Hepatocyte (in vitro differentiated cells): ENCODE measurements at regions not wholly inside any gene's neighbourhood (a gene's known extent, or its start where the extent isn't known, plus 50 kb on each side); places are given as distances from the start of the nearest gene placed in this dataset.

Experiments used
- DNase-seq: peaks from one replicate; pipeline ENCODE4 v3.0.0-alpha.2; 2016; ENCODE audit warnings: low spot score
- H2AFZ ChIP-seq: fragments of 200-600 bp; sonication (generic); 2 replicates; pipeline ENCODE4 v1.6.0; 2016; ENCODE audit warnings: antibody characterized with exemption, mild to moderate bottlenecking
- H3K27ac ChIP-seq: fragments of 200-600 bp; sonication (generic); 2 replicates; pipeline ENCODE4 v1.5.1; 2016; ENCODE audit warnings: mild to moderate bottlenecking
- H3K27me3 ChIP-seq: fragments of 200-600 bp; sonication (generic); 2 replicates; pipeline ENCODE4 v1.6.1; 2016
- H3K36me3 ChIP-seq: fragments of 200-600 bp; sonication (generic); replicated peaks from 2 replicates; pipeline ENCODE4 v1.5.1; 2016; ENCODE audit warnings: low read depth; ENCODE audit not compliant: insufficient read depth
- H3K4me1 ChIP-seq: fragments of 200-600 bp; sonication (generic); 2 replicates; pipeline ENCODE4 v1.5.1; 2016; ENCODE audit warnings: mild to moderate bottlenecking, moderate library complexity; ENCODE audit not compliant: insufficient read depth
- H3K4me2 ChIP-seq: fragments of 200-600 bp; sonication (generic); 2 replicates; pipeline ENCODE4 v1.6.0; 2016
- H3K4me3 ChIP-seq: fragments of 200-600 bp; sonication (generic); 2 replicates; pipeline ENCODE4 v1.5.1; 2016; ENCODE audit warnings: mild to moderate bottlenecking
- H3K79me2 ChIP-seq: fragments of 200-600 bp; sonication (generic); 2 replicates; pipeline ENCODE4 v1.6.0; 2017; ENCODE audit warnings: mild to moderate bottlenecking
- H3K9me2 ChIP-seq: fragments of 200-600 bp; sonication (generic); replicated peaks from 2 replicates; pipeline ENCODE4 v1.6.0; 2017; ENCODE audit warnings: mild to moderate bottlenecking; ENCODE audit not compliant: insufficient read depth
- H3K9me3 ChIP-seq: fragments of 200-600 bp; sonication (generic); 2 replicates; pipeline ENCODE4 v1.5.1; 2016; ENCODE audit warnings: low read depth, mild to moderate bottlenecking
- H4K20me1 ChIP-seq: fragments of 200-600 bp; sonication (generic); 2 replicates; pipeline ENCODE4 v1.6.0; 2016; ENCODE audit warnings: mild to moderate bottlenecking; ENCODE audit not compliant: insufficient read depth, poor library complexity, severe bottlenecking
- EZH2 ChIP-seq: fragments of 200-600 bp; sonication (generic); IDR thresholded peaks from 2 replicates; pipeline ENCODE4 v1.6.1; 2016; ENCODE audit warnings: antibody characterized with exemption, mild to moderate bottlenecking, borderline replicate concordance
- EZH2phosphoT487 ChIP-seq: fragments of 200-600 bp; sonication (generic); IDR thresholded peaks from one replicate; pipeline ENCODE4 v1.6.1; 2018; ENCODE audit warnings: antibody characterized with exemption, mild to moderate bottlenecking, low read depth, moderate library complexity; ENCODE audit not compliant: unreplicated experiment, severe bottlenecking
- WGBS: methylation state at CpG from one replicate; pipeline ENCODE4 v1.1.6; 2016; ENCODE audit warnings: low lambda C conversion rate; ENCODE audit errors: missing lambda C conversion rate; 5-methylcytosine and 5-hydroxymethylcytosine counted together
- TF ChIP-seq, protein P1 (sequence below): fragments of 200-600 bp; sonication (generic); IDR thresholded peaks from 2 replicates; pipeline ENCODE4 v1.5.1; 2016; ENCODE audit warnings: antibody characterized with exemption, mild to moderate bottlenecking; ENCODE audit not compliant: poor library complexity

DNA sequence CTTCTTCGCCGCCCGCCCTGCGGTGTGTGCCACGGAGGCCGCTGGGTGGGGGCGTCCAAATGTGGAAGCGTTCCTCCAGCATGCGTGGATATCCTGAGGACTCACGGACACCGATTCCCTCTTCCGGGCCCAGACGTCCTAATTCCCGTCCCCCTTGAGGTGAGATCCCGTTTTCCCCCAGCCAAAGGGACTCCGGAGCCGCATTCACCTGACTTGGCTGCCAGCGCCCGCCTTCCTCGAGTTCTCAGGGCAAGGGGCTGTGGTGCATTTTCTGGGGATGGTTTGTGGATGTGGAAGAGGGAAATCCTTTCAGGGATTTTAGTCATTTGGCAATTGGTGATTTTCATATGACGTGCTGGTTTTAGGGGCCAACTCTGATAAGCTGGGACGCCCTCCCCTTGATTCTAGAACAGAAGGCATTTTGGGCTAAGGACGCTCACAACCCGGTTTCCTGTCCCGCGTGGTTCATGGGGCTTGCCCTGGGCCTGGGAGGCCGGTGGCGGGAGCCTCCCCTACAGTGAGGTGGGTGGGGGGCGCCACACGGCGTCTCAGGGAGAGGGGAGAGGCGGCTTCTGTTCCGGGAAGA lies 165.4 kb downstream of the ACTR3B start:
- H3K4me3 ChIP-seq, result peak overlapping the region; percentile 57
- DNase-seq, result no peak
- no peak for TF ChIP-seq EZH2phosphoT487
- TF ChIP-seq, protein P1, sequence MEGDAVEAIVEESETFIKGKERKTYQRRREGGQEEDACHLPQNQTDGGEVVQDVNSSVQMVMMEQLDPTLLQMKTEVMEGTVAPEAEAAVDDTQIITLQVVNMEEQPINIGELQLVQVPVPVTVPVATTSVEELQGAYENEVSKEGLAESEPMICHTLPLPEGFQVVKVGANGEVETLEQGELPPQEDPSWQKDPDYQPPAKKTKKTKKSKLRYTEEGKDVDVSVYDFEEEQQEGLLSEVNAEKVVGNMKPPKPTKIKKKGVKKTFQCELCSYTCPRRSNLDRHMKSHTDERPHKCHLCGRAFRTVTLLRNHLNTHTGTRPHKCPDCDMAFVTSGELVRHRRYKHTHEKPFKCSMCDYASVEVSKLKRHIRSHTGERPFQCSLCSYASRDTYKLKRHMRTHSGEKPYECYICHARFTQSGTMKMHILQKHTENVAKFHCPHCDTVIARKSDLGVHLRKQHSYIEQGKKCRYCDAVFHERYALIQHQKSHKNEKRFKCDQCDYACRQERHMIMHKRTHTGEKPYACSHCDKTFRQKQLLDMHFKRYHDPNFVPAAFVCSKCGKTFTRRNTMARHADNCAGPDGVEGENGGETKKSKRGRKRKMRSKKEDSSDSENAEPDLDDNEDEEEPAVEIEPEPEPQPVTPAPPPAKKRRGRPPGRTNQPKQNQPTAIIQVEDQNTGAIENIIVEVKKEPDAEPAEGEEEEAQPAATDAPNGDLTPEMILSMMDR, result no peak
- TF ChIP-seq EZH2, result no peak
- peak overlapping the region; percentile 53 for H2AFZ ChIP-seq
- H3K9me2 ChIP-seq, result no peaks in the 10 kb centered on the region
- no peaks in the 10 kb centered on the region for H3K36me3 ChIP-seq
- no peak overlapping the region for H3K27ac ChIP-seq
- peaks cover 4% of the 10 kb centered on the region for H3K4me1 ChIP-seq
- H3K4me2 ChIP-seq, result peak overlapping the region; percentile 95
- no peaks in the 10 kb centered on the region for H3K9me3 ChIP-seq
- 28% methylated on average over 32 of the region's 33 CpGs for WGBS
- H4K20me1 ChIP-seq, result no peaks in the 10 kb centered on the region
- peaks cover 31% of the 10 kb centered on the region for H3K27me3 ChIP-seq
- no peaks in the 10 kb centered on the region for H3K79me2 ChIP-seq

DNA sequence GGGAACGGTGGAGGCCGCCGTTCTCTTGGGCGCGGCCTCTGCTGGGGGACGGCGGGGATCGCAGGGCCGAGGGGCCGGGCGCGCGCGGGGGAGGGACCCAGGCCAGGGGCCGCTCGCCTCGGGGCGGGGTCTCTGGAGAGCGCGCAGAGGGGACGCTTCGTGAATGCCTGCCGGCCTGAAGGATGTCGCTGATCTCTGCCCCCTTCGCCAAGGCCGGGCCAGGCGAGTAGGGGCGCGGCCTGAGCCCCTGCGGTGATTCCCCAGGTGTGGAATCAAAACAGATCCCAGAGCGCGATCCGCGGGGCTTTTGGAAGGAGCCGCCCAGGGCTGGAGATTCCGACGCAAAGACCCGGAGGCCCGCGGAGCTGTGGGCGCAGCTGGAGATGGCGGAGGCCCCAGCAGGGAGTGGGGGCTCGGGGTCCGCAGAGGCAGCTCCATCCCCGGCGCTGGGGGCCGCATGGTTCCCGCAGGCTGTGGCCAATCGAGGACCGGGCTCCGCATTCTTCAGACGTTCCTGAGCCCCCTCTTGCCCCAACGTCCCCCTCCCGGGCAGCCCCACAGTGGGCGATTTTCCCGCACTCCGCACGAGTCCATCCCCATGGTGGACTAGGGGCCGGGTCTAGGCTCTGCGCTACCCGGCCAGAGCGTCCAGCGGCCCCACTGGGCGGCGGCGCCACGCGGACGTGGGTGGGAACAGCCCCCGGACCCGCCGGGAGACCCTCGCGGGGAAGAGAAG lies 166.0 kb downstream of the ACTR3B start:
- H2AFZ ChIP-seq, result peak overlapping the region; percentile 53
- peak; percentile 51 for DNase-seq
- H3K36me3 ChIP-seq, result no peaks in the 10 kb centered on the region
- no peaks in the 10 kb centered on the region for H3K9me2 ChIP-seq
- TF ChIP-seq, protein P1, result peak; percentile 15
- TF ChIP-seq EZH2 (peak; percentile 75), EZH2phosphoT487 (no peak)
- H3K4me3 ChIP-seq, result peak overlapping the region; percentile 57
- 3% methylated on average over 47 of the region's 74 CpGs for WGBS
- no peaks in the 10 kb centered on the region for H3K9me3 ChIP-seq
- no peaks in the 10 kb centered on the region for H3K79me2 ChIP-seq
- no peaks in the 10 kb centered on the region for H4K20me1 ChIP-seq
- H3K4me1 ChIP-seq, result peaks cover 4% of the 10 kb centered on the region
- H3K27ac ChIP-seq, result no peak overlapping the region
- H3K27me3 ChIP-seq, result peaks cover 31% of the 10 kb centered on the region
- H3K4me2 ChIP-seq, result peak overlapping the region; percentile 95

GRCh38 chr7:152931633-152932032 lies 172.1 kb downstream of the ACTR3B start:
- Histone ChIP-seq H3K9me2 (no peaks in the 10 kb centered on the region), H3K79me2 (no peaks in the 10 kb centered on the region), H3K27ac (no peak overlapping the region), H3K4me1 (no peaks in the 10 kb centered on the region), H3K4me3 (no peak overlapping the region), H3K9me3 (no peaks in the 10 kb centered on the region), H2AFZ (no peak overlapping the region), H3K4me2 (no peak overlapping the region), H3K36me3 (no peaks in the 10 kb centered on the region), H4K20me1 (no peaks in the 10 kb centered on the region), H3K27me3 (no peaks in the 10 kb centered on the region)
- no peak for DNase-seq
- WGBS, result 71% methylated on average over 6 of the region's 6 CpGs
- TF ChIP-seq EZH2phosphoT487, result no peak
- TF ChIP-seq, protein P1, result no peak
- TF ChIP-seq EZH2, result no peak
